ENCODE measurements at regions not wholly inside any gene's neighbourhood (a gene's known extent, or its start where the extent isn't known, plus 50 kb on each side); places are given as distances from the start of the nearest gene placed in this dataset.
A peak's percentile ranks its signal among the peaks of the same experiment; 100 is the strongest.

GRCh38 chr5:82356808-82357671 lies 78.9 kb upstream of the RPS23 start:
- H3K4me3 ChIP-seq (ENCODE audit: low read depth, low read length) = peak overlapping the region; percentile 5; the same call in 1 of the 2 replicates
- peak overlapping the region; percentile 17 for H2AFZ ChIP-seq (ENCODE audit: low read length, unreplicated experiment)
- no peaks in the 10 kb centered on the region for H3K79me2 ChIP-seq (ENCODE audit: control insufficient read depth, insufficient read depth, low read length, unreplicated experiment)
- no peaks in the 10 kb centered on the region for H3K27me3 ChIP-seq (ENCODE audit: insufficient read depth, low read length)
- peaks cover 51% of the 10 kb centered on the region for H3K4me1 ChIP-seq (ENCODE audit: control insufficient read depth, insufficient read depth, low read length, unreplicated experiment)
- peak overlapping the region; percentile 67 for H3K27ac ChIP-seq (ENCODE audit: low read depth, low read length)
- no peaks in the 10 kb centered on the region for H3K36me3 ChIP-seq (ENCODE audit: insufficient read depth, low read length)

GRCh38 chr5:82356021-82356420 lies 77.9 kb upstream of the RPS23 start:
- Histone ChIP-seq H3K4me1 (ENCODE audit: control insufficient read depth, insufficient read depth, low read length, unreplicated experiment) (peaks cover 51% of the 10 kb centered on the region), H2AFZ (ENCODE audit: low read length, unreplicated experiment) (no peak overlapping the region)

GRCh38 chr5:82355496-82355895 lies 77.3 kb upstream of the RPS23 start:
- H3K27ac ChIP-seq (ENCODE audit: low read depth, low read length) = no peak overlapping the region
- peaks cover 51% of the 10 kb centered on the region for H3K4me1 ChIP-seq (ENCODE audit: control insufficient read depth, insufficient read depth, low read length, unreplicated experiment)
- H2AFZ ChIP-seq (ENCODE audit: low read length, unreplicated experiment) = no peak overlapping the region
- H3K36me3 ChIP-seq (ENCODE audit: insufficient read depth, low read length) = no peaks in the 10 kb centered on the region
- no peaks in the 10 kb centered on the region for H3K79me2 ChIP-seq (ENCODE audit: control insufficient read depth, insufficient read depth, low read length, unreplicated experiment)
- no peaks in the 10 kb centered on the region for H3K27me3 ChIP-seq (ENCODE audit: insufficient read depth, low read length)
- H3K4me3 ChIP-seq (ENCODE audit: low read depth, low read length) = no peak overlapping the region

More at GRCh38 chr5:82356021-82356420, 77.9 kb upstream of the RPS23 start:
- Histone ChIP-seq H3K27ac (ENCODE audit: low read depth, low read length) (peak overlapping the region; percentile 67; the same call in 1 of the 2 replicates), H3K79me2 (ENCODE audit: control insufficient read depth, insufficient read depth, low read length, unreplicated experiment) (no peaks in the 10 kb centered on the region), H3K27me3 (ENCODE audit: insufficient read depth, low read length) (no peaks in the 10 kb centered on the region), H3K4me3 (ENCODE audit: low read depth, low read length) (no peak overlapping the region), H3K36me3 (ENCODE audit: insufficient read depth, low read length) (no peaks in the 10 kb centered on the region)

GRCh38 chr5:82355053-82355452 lies 76.9 kb upstream of the RPS23 start:
- Histone ChIP-seq H3K79me2 (ENCODE audit: control insufficient read depth, insufficient read depth, low read length, unreplicated experiment) (no peaks in the 10 kb centered on the region), H3K27me3 (ENCODE audit: insufficient read depth, low read length) (no peaks in the 10 kb centered on the region), H3K4me3 (ENCODE audit: low read depth, low read length) (no peak overlapping the region), H3K4me1 (ENCODE audit: control insufficient read depth, insufficient read depth, low read length, unreplicated experiment) (peaks cover 50% of the 10 kb centered on the region), H3K27ac (ENCODE audit: low read depth, low read length) (no peak overlapping the region), H3K36me3 (ENCODE audit: insufficient read depth, low read length) (no peaks in the 10 kb centered on the region), H2AFZ (ENCODE audit: low read length, unreplicated experiment) (no peak overlapping the region)

GRCh38 chr5:82354543-82354942 lies 76.4 kb upstream of the RPS23 start:
- H3K36me3 ChIP-seq (ENCODE audit: insufficient read depth, low read length) = no peaks in the 10 kb centered on the region

GRCh38 chr5:82353522-82353921 lies 75.4 kb upstream of the RPS23 start:
- Histone ChIP-seq H3K79me2 (ENCODE audit: control insufficient read depth, insufficient read depth, low read length, unreplicated experiment) (no peaks in the 10 kb centered on the region), H3K27me3 (ENCODE audit: insufficient read depth, low read length) (no peaks in the 10 kb centered on the region), H2AFZ (ENCODE audit: low read length, unreplicated experiment) (no peak overlapping the region), H3K4me1 (ENCODE audit: control insufficient read depth, insufficient read depth, low read length, unreplicated experiment) (peaks cover 44% of the 10 kb centered on the region), H3K4me3 (ENCODE audit: low read depth, low read length) (no peak overlapping the region), H3K27ac (ENCODE audit: low read depth, low read length) (no peak overlapping the region), H3K36me3 (ENCODE audit: insufficient read depth, low read length) (no peaks in the 10 kb centered on the region)

More at GRCh38 chr5:82354543-82354942, 76.4 kb upstream of the RPS23 start:
- Histone ChIP-seq H2AFZ (ENCODE audit: low read length, unreplicated experiment) (no peak overlapping the region), H3K79me2 (ENCODE audit: control insufficient read depth, insufficient read depth, low read length, unreplicated experiment) (no peaks in the 10 kb centered on the region), H3K4me3 (ENCODE audit: low read depth, low read length) (no peak overlapping the region), H3K4me1 (ENCODE audit: control insufficient read depth, insufficient read depth, low read length, unreplicated experiment) (peaks cover 44% of the 10 kb centered on the region), H3K27me3 (ENCODE audit: insufficient read depth, low read length) (no peaks in the 10 kb centered on the region), H3K27ac (ENCODE audit: low read depth, low read length) (no peak overlapping the region)

- H3K4me1 ChIP-seq (ENCODE audit: control insufficient read depth, insufficient read depth, low read length, unreplicated experiment) = peaks cover 45% of the 10 kb centered on the region
- H2AFZ ChIP-seq (ENCODE audit: low read length, unreplicated experiment) = peak overlapping the region; percentile 34
- no peaks in the 10 kb centered on the region for H3K36me3 ChIP-seq (ENCODE audit: insufficient read depth, low read length)
- H3K79me2 ChIP-seq (ENCODE audit: control insufficient read depth, insufficient read depth, low read length, unreplicated experiment) = no peaks in the 10 kb centered on the region
- H3K4me3 ChIP-seq (ENCODE audit: low read depth, low read length) = no peak overlapping the region
- H3K27ac ChIP-seq (ENCODE audit: low read depth, low read length) = peak overlapping the region; percentile 78
- no peaks in the 10 kb centered on the region for H3K27me3 ChIP-seq (ENCODE audit: insufficient read depth, low read length)
These were observed 74.1 kb upstream of the RPS23 start for GRCh38 chr5:82352146-82352791.

GRCh38 chr5:82351754-82352145 lies 73.6 kb upstream of the RPS23 start:
- H2AFZ ChIP-seq (ENCODE audit: low read length, unreplicated experiment) = peak overlapping the region; percentile 7
- no peaks in the 10 kb centered on the region for H3K27me3 ChIP-seq (ENCODE audit: insufficient read depth, low read length)
- H3K4me3 ChIP-seq (ENCODE audit: low read depth, low read length) = no peak overlapping the region
- H3K4me1 ChIP-seq (ENCODE audit: control insufficient read depth, insufficient read depth, low read length, unreplicated experiment) = peaks cover 44% of the 10 kb centered on the region
- no peaks in the 10 kb centered on the region for H3K79me2 ChIP-seq (ENCODE audit: control insufficient read depth, insufficient read depth, low read length, unreplicated experiment)
- peak overlapping the region; percentile 78 for H3K27ac ChIP-seq (ENCODE audit: low read depth, low read length)
- no peaks in the 10 kb centered on the region for H3K36me3 ChIP-seq (ENCODE audit: insufficient read depth, low read length)

- no peaks in the 10 kb centered on the region for H3K36me3 ChIP-seq (ENCODE audit: insufficient read depth, low read length)
- H3K4me1 ChIP-seq (ENCODE audit: control insufficient read depth, insufficient read depth, low read length, unreplicated experiment) = peaks cover 41% of the 10 kb centered on the region
- no peak overlapping the region for H3K27ac ChIP-seq (ENCODE audit: low read depth, low read length)
- H3K27me3 ChIP-seq (ENCODE audit: insufficient read depth, low read length) = no peaks in the 10 kb centered on the region
- no peak overlapping the region for H3K4me3 ChIP-seq (ENCODE audit: low read depth, low read length)
- no peaks in the 10 kb centered on the region for H3K79me2 ChIP-seq (ENCODE audit: control insufficient read depth, insufficient read depth, low read length, unreplicated experiment)
- H2AFZ ChIP-seq (ENCODE audit: low read length, unreplicated experiment) = peak overlapping the region; percentile 7
These were observed 73.1 kb upstream of the RPS23 start for GRCh38 chr5:82351297-82351696.

GRCh38 chr5:82349652-82350051 lies 71.5 kb upstream of the RPS23 start:
- no peaks in the 10 kb centered on the region for H3K27me3 ChIP-seq (ENCODE audit: insufficient read depth, low read length)
- H3K4me1 ChIP-seq (ENCODE audit: control insufficient read depth, insufficient read depth, low read length, unreplicated experiment) = peaks cover 35% of the 10 kb centered on the region
- no peaks in the 10 kb centered on the region for H3K36me3 ChIP-seq (ENCODE audit: insufficient read depth, low read length)
- no peak overlapping the region for H3K4me3 ChIP-seq (ENCODE audit: low read depth, low read length)
- no peak overlapping the region for H2AFZ ChIP-seq (ENCODE audit: low read length, unreplicated experiment)
- H3K27ac ChIP-seq (ENCODE audit: low read depth, low read length) = no peak overlapping the region
- H3K79me2 ChIP-seq (ENCODE audit: control insufficient read depth, insufficient read depth, low read length, unreplicated experiment) = no peaks in the 10 kb centered on the region

Data from ACC112 (cell line).